ENCODE measurements at regions not wholly inside any gene's neighbourhood (a gene's known extent, or its start where the extent isn't known, plus 50 kb on each side); places are given as distances from the start of the nearest gene placed in this dataset.

GRCh38 chr6:51028276-51028675 is 209.6 kb downstream of the TFAP2B start:
- Histone ChIP-seq H3K9me2 (ENCODE audit: insufficient read depth) (no peaks in the 10 kb centered on the region), H3K36me3 (ENCODE audit: insufficient read depth) (no peaks in the 10 kb centered on the region), H3F3A (replicated peaks; ENCODE audit: low read depth) (no peaks in the 10 kb centered on the region), H4K20me1 (replicated peaks; ENCODE audit: insufficient read depth) (no peaks in the 10 kb centered on the region), H3K27me3 (ENCODE audit: insufficient read depth) (no peaks in the 10 kb centered on the region), H3K4me1 (ENCODE audit: insufficient read depth) (peaks cover 5% of the 10 kb centered on the region; the same call in 1 of the 2 replicates), H3K4me2 (no peak overlapping the region), H3K4me3 (no peak overlapping the region), H3K79me2 (replicated peaks; ENCODE audit: insufficient read depth) (no peaks in the 10 kb centered on the region), H2AFZ (no peak overlapping the region; the same call in 1 of the 2 replicates), H3K27ac (ENCODE audit: low read depth) (no peak overlapping the region)
- Mint-ChIP-seq H3K4me1 (peaks cover 17% of the 10 kb centered on the region), H3K36me3 (ENCODE audit: low read depth) (no peaks in the 10 kb centered on the region), H3K9me3 (peaks cover 4% of the 10 kb centered on the region; the same call in 1 of the 3 replicates), H3K27me3 (ENCODE audit: insufficient read depth, low read depth, poor library complexity) (no peaks in the 10 kb centered on the region), H3K4me3 (no peak overlapping the region), H3K27ac (no peak overlapping the region)
- no peak for ATAC-seq
- DNase-seq (ENCODE audit: low spot score) = no peak
- TF ChIP-seq NANOG (IDR thresholded peaks at IDR 0.05; ENCODE audit: borderline replicate concordance) (no peak), JUNB (IDR thresholded peaks at IDR 0.05; ENCODE audit: unreplicated experiment) (no peak), ETS1 (IDR thresholded peaks at IDR 0.05) (no peak), CREB1 (CRISPR knock-in tag; IDR thresholded peaks at IDR 0.05; ENCODE audit: low read depth) (no peak), CTCF (conservative IDR thresholded peaks at IDR 0.05; ENCODE audit: low read depth in 2 of 2) (no peak), POLR2AphosphoS5 (IDR thresholded peaks at IDR 0.05; ENCODE audit: low read depth) (no peak), EZH2 (IDR thresholded peaks at IDR 0.05; ENCODE audit: low read depth, unreplicated experiment) (no peak), STAT1 (IDR thresholded peaks at IDR 0.05; ENCODE audit: unreplicated experiment) (no peak), ZNF331 (CRISPR knock-in tag; IDR thresholded peaks at IDR 0.05; ENCODE audit: low read depth) (no peak), EZH2phosphoT487 (IDR thresholded peaks at IDR 0.05; ENCODE audit: unreplicated experiment) (no peak), ZNF114 (CRISPR knock-in tag; IDR thresholded peaks at IDR 0.05) (no peak), REST (IDR thresholded peaks at IDR 0.05; ENCODE audit: unreplicated experiment) (no peak)
- TF ChIP-seq, protein P1, sequence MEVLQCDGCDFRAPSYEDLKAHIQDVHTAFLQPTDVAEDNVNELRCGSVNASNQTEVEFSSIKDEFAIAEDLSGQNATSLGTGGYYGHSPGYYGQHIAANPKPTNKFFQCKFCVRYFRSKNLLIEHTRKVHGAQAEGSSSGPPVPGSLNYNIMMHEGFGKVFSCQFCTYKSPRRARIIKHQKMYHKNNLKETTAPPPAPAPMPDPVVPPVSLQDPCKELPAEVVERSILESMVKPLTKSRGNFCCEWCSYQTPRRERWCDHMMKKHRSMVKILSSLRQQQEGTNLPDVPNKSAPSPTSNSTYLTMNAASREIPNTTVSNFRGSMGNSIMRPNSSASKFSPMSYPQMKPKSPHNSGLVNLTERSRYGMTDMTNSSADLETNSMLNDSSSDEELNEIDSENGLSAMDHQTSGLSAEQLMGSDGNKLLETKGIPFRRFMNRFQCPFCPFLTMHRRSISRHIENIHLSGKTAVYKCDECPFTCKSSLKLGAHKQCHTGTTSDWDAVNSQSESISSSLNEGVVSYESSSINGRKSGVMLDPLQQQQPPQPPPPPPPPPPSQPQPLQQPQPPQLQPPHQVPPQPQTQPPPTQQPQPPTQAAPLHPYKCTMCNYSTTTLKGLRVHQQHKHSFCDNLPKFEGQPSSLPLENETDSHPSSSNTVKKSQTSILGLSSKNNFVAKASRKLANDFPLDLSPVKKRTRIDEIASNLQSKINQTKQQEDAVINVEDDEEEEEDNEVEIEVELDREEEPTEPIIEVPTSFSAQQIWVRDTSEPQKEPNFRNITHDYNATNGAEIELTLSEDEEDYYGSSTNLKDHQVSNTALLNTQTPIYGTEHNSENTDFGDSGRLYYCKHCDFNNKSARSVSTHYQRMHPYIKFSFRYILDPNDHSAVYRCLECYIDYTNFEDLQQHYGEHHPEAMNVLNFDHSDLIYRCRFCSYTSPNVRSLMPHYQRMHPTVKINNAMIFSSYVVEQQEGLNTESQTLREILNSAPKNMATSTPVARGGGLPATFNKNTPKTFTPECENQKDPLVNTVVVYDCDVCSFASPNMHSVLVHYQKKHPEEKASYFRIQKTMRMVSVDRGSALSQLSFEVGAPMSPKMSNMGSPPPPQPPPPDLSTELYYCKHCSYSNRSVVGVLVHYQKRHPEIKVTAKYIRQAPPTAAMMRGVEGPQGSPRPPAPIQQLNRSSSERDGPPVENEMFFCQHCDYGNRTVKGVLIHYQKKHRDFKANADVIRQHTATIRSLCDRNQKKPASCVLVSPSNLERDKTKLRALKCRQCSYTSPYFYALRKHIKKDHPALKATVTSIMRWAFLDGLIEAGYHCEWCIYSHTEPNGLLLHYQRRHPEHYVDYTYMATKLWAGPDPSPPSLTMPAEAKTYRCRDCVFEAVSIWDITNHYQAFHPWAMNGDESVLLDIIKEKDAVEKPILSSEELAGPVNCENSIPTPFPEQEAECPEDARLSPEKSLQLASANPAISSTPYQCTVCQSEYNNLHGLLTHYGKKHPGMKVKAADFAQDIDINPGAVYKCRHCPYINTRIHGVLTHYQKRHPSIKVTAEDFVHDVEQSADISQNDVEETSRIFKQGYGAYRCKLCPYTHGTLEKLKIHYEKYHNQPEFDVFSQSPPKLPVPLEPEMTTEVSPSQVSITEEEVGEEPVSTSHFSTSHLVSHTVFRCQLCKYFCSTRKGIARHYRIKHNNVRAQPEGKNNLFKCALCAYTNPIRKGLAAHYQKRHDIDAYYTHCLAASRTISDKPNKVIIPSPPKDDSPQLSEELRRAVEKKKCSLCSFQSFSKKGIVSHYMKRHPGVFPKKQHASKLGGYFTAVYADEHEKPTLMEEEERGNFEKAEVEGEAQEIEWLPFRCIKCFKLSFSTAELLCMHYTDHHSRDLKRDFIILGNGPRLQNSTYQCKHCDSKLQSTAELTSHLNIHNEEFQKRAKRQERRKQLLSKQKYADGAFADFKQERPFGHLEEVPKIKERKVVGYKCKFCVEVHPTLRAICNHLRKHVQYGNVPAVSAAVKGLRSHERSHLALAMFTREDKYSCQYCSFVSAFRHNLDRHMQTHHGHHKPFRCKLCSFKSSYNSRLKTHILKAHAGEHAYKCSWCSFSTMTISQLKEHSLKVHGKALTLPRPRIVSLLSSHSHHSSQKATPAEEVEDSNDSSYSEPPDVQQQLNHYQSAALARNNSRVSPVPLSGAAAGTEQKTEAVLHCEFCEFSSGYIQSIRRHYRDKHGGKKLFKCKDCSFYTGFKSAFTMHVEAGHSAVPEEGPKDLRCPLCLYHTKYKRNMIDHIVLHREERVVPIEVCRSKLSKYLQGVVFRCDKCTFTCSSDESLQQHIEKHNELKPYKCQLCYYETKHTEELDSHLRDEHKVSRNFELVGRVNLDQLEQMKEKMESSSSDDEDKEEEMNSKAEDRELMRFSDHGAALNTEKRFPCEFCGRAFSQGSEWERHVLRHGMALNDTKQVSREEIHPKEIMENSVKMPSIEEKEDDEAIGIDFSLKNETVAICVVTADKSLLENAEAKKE (CRISPR knock-in tag; IDR thresholded peaks at IDR 0.05) = no peak
